Superior temporal gyrus (tissue), 1 donor: ENCODE measurements at regions not wholly inside any gene's neighbourhood (a gene's known extent, or its start where the extent isn't known, plus 50 kb on each side); places are given as distances from the start of the nearest gene placed in this dataset.

Source experiments
- DNase-seq: peaks from one replicate; pipeline ENCODE4 v3.0.0-alpha.2; 2016; ENCODE audit errors: extremely low spot score

- no peak for DNase-seq
Measured at GRCh38 chr16:17804857-17805256, 334.1 kb upstream of the XYLT1 start.

GRCh38 chr16:17803625-17804410 is 333.1 kb upstream of the XYLT1 start:
- no peak for DNase-seq

GRCh38 chr16:17802571-17802970 is 331.8 kb upstream of the XYLT1 start:
- no peak for DNase-seq

- no peak for DNase-seq
Measured at GRCh38 chr16:17801068-17801467, 330.3 kb upstream of the XYLT1 start.

GRCh38 chr16:17798716-17799115 is 328.0 kb upstream of the XYLT1 start:
- peak; percentile 67 for DNase-seq

GRCh38 chr16:17793354-17793753 is 322.6 kb upstream of the XYLT1 start:
- no peak for DNase-seq

- no peak for DNase-seq
Measured at GRCh38 chr16:17784073-17784472, 313.3 kb upstream of the XYLT1 start.

GRCh38 chr16:17780181-17780580 is 309.4 kb upstream of the XYLT1 start:
- DNase-seq = no peak

- no peak for DNase-seq
Measured at GRCh38 chr16:17777408-17777863, 306.7 kb upstream of the XYLT1 start.

- no peak for DNase-seq
Measured at GRCh38 chr16:17776888-17777287, 306.1 kb upstream of the XYLT1 start.

- DNase-seq = no peak
Measured at GRCh38 chr16:17776465-17776864, 305.7 kb upstream of the XYLT1 start.

GRCh38 chr16:17775061-17775460 is 304.3 kb upstream of the XYLT1 start:
- DNase-seq = no peak

- DNase-seq = peak; percentile 33
Measured at GRCh38 chr16:17773698-17774101, 302.9 kb upstream of the XYLT1 start.

GRCh38 chr16:17770104-17770503 is 299.3 kb upstream of the XYLT1 start:
- no peak for DNase-seq

- no peak for DNase-seq
Measured at GRCh38 chr16:17769065-17769464, 298.3 kb upstream of the XYLT1 start.

- no peak for DNase-seq
Measured at GRCh38 chr16:17768257-17768656, 297.5 kb upstream of the XYLT1 start.

GRCh38 chr16:17766012-17766411 is 295.3 kb upstream of the XYLT1 start:
- DNase-seq = no peak

GRCh38 chr16:17759451-17760390 is 289.0 kb upstream of the XYLT1 start:
- DNase-seq = peak; percentile 45

GRCh38 chr16:17757808-17758207 is 287.0 kb upstream of the XYLT1 start:
- DNase-seq = no peak

GRCh38 chr16:17755158-17755557 is 284.4 kb upstream of the XYLT1 start:
- DNase-seq = no peak

- no peak for DNase-seq
Measured at GRCh38 chr16:17753434-17753833, 282.7 kb upstream of the XYLT1 start.

- no peak for DNase-seq
Measured at GRCh38 chr16:17749706-17750105, 278.9 kb upstream of the XYLT1 start.
